MCF 10A (cell line): ENCODE measurements at regions not wholly inside any gene's neighbourhood (a gene's known extent, or its start where the extent isn't known, plus 50 kb on each side); places are given as distances from the start of the nearest gene placed in this dataset.

Experiments
- BruUV-seq: library from RNA; stranded (reverse); fragments of 400-500 nt; replicated peaks from 2 replicates; lab custom pipeline; 2021; lab: Mats Ljungman, UMichigan
- CTCF ChIA-PET: fragments of 300-600 bp; sonication (Branson Sonifier 250); formaldehyde crosslinking; extraction: SDS; loops from one replicate; lab custom pipeline; 2021; ENCODE audit warnings: antibody characterized with exemption, inconsistent platforms; lab: Yijun Ruan, JAX
- POLR2A ChIA-PET: fragments of 300-600, 350-650 bp; sonication (Branson Sonifier 250); formaldehyde crosslinking; extraction: SDS; loops from one replicate; lab custom pipeline; 2020; ENCODE audit warnings: antibody characterized with exemption, inconsistent platforms; lab: Yijun Ruan, JAX
- DNase-seq: peaks from one replicate; pipeline ENCODE4 v3.0.0-alpha.2; 2018; ENCODE audit not compliant: unreplicated experiment
- H3K27ac Mint-ChIP-seq: one replicate; pipeline ENCODE4 v1.8.0; 2022; ENCODE audit warnings: mild to moderate bottlenecking, low read depth, mixed read lengths; ENCODE audit not compliant: unreplicated experiment
- H3K27me3 Mint-ChIP-seq: one replicate; pipeline ENCODE4 v1.8.0; 2022; ENCODE audit warnings: mixed read lengths; ENCODE audit not compliant: insufficient read depth, unreplicated experiment
- H3K36me3 Mint-ChIP-seq: one replicate; pipeline ENCODE4 v1.8.0; 2022; ENCODE audit warnings: mild to moderate bottlenecking, moderate library complexity, mixed read lengths; ENCODE audit not compliant: insufficient read depth, unreplicated experiment
- H3K4me1 Mint-ChIP-seq: one replicate; pipeline ENCODE4 v1.8.0; 2022; ENCODE audit warnings: mixed read lengths; ENCODE audit not compliant: insufficient read depth, unreplicated experiment
- H3K4me3 Mint-ChIP-seq: one replicate; pipeline ENCODE4 v1.8.0; 2022; ENCODE audit warnings: mild to moderate bottlenecking, moderate library complexity, mixed read lengths; ENCODE audit not compliant: unreplicated experiment
- H3K9me3 Mint-ChIP-seq: one replicate; pipeline ENCODE4 v1.8.0; 2022; ENCODE audit warnings: mixed read lengths; ENCODE audit not compliant: unreplicated experiment
- intact Hi-C: fragments of 100-400 bp; cut with micrococcal nuclease; formaldehyde crosslinking; loops from 2 replicates; pipeline ENCODE4 v1.14.1; 2022
- TF ChIP-seq, protein P1 (sequence below): fragments of 200-600 bp; IDR thresholded peaks from one replicate; pipeline ENCODE4 v1.8.0; 2022; ENCODE audit warnings: antibody characterized with exemption, mild to moderate bottlenecking; ENCODE audit not compliant: unreplicated experiment

DNA sequence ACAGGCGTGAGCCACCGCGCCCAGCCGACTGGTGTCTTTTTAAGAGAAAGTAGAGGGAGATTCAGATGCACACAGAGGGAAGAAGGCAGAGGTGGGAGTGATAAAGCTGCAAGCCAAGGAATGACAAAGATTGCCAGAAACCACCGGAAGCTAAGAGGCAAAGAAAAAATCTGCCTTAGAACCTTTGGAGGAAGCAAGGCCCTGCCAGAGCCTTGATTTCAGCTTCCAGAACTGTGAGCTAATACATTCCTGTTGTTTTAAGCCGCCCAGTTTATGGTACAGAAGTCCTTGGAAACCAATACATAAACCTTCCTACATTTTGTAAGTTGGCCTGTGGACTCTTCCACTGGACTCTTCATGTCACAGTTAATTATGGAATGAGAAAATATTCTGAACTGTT is 71.7 kb upstream of the SOX21 start:
- Mint-ChIP-seq H3K36me3 (no peaks in the 10 kb centered on the region), H3K9me3 (no peaks in the 10 kb centered on the region), H3K27me3 (no peaks in the 10 kb centered on the region), H3K4me1 (no peaks in the 10 kb centered on the region), H3K27ac (no peak overlapping the region), H3K4me3 (no peak overlapping the region)
- ChIA-PET CTCF (no interaction called here), POLR2A (interaction anchor here (0.5 kb wide), 1 partner anchor 10 kb away, joined by 3 read pairs; no protein-coding TSS in a partner anchor)
- TF ChIP-seq, protein P1, sequence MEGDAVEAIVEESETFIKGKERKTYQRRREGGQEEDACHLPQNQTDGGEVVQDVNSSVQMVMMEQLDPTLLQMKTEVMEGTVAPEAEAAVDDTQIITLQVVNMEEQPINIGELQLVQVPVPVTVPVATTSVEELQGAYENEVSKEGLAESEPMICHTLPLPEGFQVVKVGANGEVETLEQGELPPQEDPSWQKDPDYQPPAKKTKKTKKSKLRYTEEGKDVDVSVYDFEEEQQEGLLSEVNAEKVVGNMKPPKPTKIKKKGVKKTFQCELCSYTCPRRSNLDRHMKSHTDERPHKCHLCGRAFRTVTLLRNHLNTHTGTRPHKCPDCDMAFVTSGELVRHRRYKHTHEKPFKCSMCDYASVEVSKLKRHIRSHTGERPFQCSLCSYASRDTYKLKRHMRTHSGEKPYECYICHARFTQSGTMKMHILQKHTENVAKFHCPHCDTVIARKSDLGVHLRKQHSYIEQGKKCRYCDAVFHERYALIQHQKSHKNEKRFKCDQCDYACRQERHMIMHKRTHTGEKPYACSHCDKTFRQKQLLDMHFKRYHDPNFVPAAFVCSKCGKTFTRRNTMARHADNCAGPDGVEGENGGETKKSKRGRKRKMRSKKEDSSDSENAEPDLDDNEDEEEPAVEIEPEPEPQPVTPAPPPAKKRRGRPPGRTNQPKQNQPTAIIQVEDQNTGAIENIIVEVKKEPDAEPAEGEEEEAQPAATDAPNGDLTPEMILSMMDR = no peak
- intact Hi-C loops = no loop called here
- DNase-seq = no peak
- no TSS peak for BruUV-seq

DNA sequence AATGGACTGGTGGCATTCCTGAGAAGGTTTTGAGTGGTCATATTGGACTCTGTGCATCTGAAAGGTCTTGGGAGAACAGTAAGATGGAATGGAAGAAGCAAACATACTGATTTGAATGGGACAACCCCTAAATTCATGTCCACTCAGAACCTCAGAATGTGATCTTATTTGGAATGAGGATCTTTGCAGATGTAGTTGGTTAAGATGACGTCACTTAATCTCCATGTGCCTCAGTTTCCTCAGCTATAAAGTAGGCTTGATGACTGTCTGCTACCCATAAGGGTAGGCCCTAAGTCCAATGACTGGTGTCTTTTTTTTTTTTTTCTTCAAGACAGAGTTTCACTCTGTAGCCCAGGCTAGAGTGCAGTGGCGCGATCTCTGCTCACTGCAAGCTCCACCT is 71.1 kb upstream of the SOX21 start:
- intact Hi-C loops = no loop called here
- no TSS peak for BruUV-seq
- TF ChIP-seq, protein P1 = no peak
- no peak overlapping the region for H3K27ac Mint-ChIP-seq
- CTCF ChIA-PET = interaction anchor here (0.6 kb wide), 1 partner anchor 328 kb away, joined by 4 read pairs; no protein-coding TSS in a partner anchor
- POLR2A ChIA-PET = interaction anchor here (0.5 kb wide), 1 partner anchor 11 kb away, joined by 3 read pairs; no protein-coding TSS in a partner anchor
- H3K36me3 Mint-ChIP-seq = no peaks in the 10 kb centered on the region
- H3K4me1 Mint-ChIP-seq = no peaks in the 10 kb centered on the region
- H3K9me3 Mint-ChIP-seq = no peaks in the 10 kb centered on the region
- H3K4me3 Mint-ChIP-seq = no peak overlapping the region
- DNase-seq = no peak
- no peaks in the 10 kb centered on the region for H3K27me3 Mint-ChIP-seq

DNA sequence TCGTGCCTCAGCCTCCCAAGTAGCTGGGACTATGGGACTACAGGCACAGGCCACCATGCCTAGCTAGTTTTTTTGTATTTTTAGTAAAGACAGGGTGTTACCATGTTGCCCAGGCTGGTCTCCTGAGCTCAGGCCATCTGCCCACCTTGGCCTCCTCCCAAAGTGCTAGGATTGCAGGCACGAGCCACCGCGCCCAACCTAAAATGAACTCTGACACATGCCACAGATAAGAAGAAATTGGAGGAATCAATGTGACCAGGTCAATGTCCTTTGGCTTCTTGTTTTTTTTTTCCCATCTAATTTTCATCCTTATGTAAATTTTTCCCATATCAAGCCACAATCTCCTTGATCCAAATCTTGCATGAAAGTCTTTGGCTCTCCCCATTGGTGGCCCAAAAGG is 68.1 kb upstream of the SOX21 start:
- no peak for DNase-seq
- POLR2A ChIA-PET = interaction anchor here (0.6 kb wide), 1 partner anchor 56 kb away, joined by 5 read pairs; no protein-coding TSS in a partner anchor
- H3K27ac Mint-ChIP-seq = no peak overlapping the region
- H3K36me3 Mint-ChIP-seq = no peaks in the 10 kb centered on the region
- no peak overlapping the region for H3K4me3 Mint-ChIP-seq
- intact Hi-C loops = no loop called here
- H3K27me3 Mint-ChIP-seq = no peaks in the 10 kb centered on the region
- CTCF ChIA-PET = no interaction called here
- no TSS peak for BruUV-seq
- H3K4me1 Mint-ChIP-seq = no peaks in the 10 kb centered on the region
- no peaks in the 10 kb centered on the region for H3K9me3 Mint-ChIP-seq
- TF ChIP-seq, protein P1 = no peak

DNA sequence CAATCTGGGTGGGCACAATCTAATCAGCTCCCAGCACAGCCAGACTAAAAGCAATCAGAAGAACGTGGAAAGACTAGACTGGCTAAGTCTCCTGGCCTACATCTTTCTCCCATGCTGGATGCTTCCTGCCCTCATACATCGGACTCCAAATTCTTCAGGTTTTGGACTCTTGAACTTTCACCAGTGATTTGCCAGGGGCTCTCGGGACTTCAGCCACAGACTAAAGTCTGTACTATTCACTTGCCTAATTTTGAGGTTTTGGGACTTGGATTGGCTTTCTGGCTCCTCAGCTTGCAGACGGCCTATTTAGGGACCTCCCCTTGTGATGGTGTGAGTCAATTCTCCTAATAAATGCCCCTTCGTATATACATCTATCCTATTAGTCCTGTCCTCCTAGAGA is 66.6 kb upstream of the SOX21 start:
- H3K27ac Mint-ChIP-seq = no peak overlapping the region

More for the DNA sequence above, 66.6 kb upstream of the SOX21 start:
- Mint-ChIP-seq H3K4me3 (no peak overlapping the region), H3K27me3 (no peaks in the 10 kb centered on the region), H3K9me3 (no peaks in the 10 kb centered on the region), H3K4me1 (no peaks in the 10 kb centered on the region), H3K36me3 (no peaks in the 10 kb centered on the region)
- intact Hi-C loops = no loop called here
- CTCF ChIA-PET = interaction anchor here (0.8 kb wide), 1 partner anchor 142 kb away, joined by 3 read pairs; no protein-coding TSS in a partner anchor
- TF ChIP-seq, protein P1 = no peak
- BruUV-seq = no TSS peak
- POLR2A ChIA-PET = no interaction called here
- no peak for DNase-seq
